Pancreas (tissue), 10 donors: ENCODE measurements at regions not wholly inside any gene's neighbourhood (a gene's known extent, or its start where the extent isn't known, plus 50 kb on each side); places are given as distances from the start of the nearest gene placed in this dataset.

Experiments used
- ATAC-seq, 4 donors: fragments of 200-7000 bp; cut with Tn5 transposase; one replicate each; pipeline versions ENCODE4 v1.8.0 to v1.9.1; 2020; ENCODE audit warnings: mild to moderate bottlenecking in 4 of 4, moderate library complexity in 4 of 4
- DNase-seq, 6 donors: peaks; one replicate each; pipeline ENCODE4 v3.0.0-alpha.2; 2020
- FAIRE-seq: peaks from 2 replicates; lab custom pipeline; 2012; peaks lifted over from hg19 to GRCh38; lab: Jason Lieb, UNC
- H3K27ac ChIP-seq, 4 donors: fragments of 200-600 bp; sonication (generic); 1 replicate in 3 of 4; 2 replicates in 1 of 4; pipeline versions ENCODE4 v1.5.0 to v1.8.0; 2020
- H3K27me3 ChIP-seq, 4 donors: fragments of 200-600 bp; one replicate each; pipeline ENCODE4 v1.8.0; 2021
- H3K36me3 ChIP-seq, 3 donors: fragments of 200-600 bp; sonication (generic) in 1 of 3; one replicate each; pipeline versions ENCODE4 v1.5.0 to v1.8.0; 2020 to 2021
- H3K4me1 ChIP-seq, 3 donors: fragments of 200-600 bp; one replicate each; pipeline ENCODE4 v1.8.0; 2021
- H3K4me3 ChIP-seq, 4 donors: fragments of 200-600 bp; sonication (generic) in 2 of 4; one replicate each; pipeline versions ENCODE4 v1.5.0 to v1.8.0; 2020 to 2021
- H3K9me3 ChIP-seq, 4 donors: fragments of 200-600 bp; one replicate each; pipeline ENCODE4 v1.8.0; 2021
- WGBS, 2 donors: extraction: QIAGEN DNeasy Blood & Tissue Kit; methylation state at CpG; one replicate each; pipeline ENCODE4 v1.1.7; 2013; 5-methylcytosine and 5-hydroxymethylcytosine counted together
- intact Hi-C, 3 donors: fragments of 100-400 bp; cut with DNase I; formaldehyde crosslinking; loops; one replicate each; pipeline versions ENCODE4 v1.11.1 to v1.14.2; 2022
- TF ChIP-seq, protein P1 (sequence below), 4 donors: fragments of 200-600 bp; sonication (generic) in 3 of 4; IDR thresholded peaks; one replicate each; pipeline versions ENCODE4 v1.5.0 to v1.8.0; 2021; ENCODE audit warnings: antibody characterized with exemption in 4 of 4
- donor health status: healthy with polysubstance abuse.
- donor health status: DM: no; HTN: no; CAD: no; lungs with moderate emphysema.
- donor health status: DM: no; HTN: no; CAD: no.
- donor health status: control.
- donor health status: control.
- donor health status: Bipolar disorder and iron deficiency.
- donor health status: DM: yes; HTN: yes; CAD: no.
- donor health status: DM: no; HTN: no; CAD: no.
- donor health status: DM: no; HTN: no; CAD: no.
- donor health status: DM: yes; HTN: yes; CAD: no.

GRCh38 chr11:70532066-70532440 lies 133.7 kb downstream of the CTTN start:
- Histone ChIP-seq H3K4me3 (no peak overlapping the region), H3K4me1 (no peaks in the 10 kb centered on the region), H3K36me3 (no peaks in the 10 kb centered on the region), H3K27ac (no peak overlapping the region), H3K27me3 (no peaks in the 10 kb centered on the region), H3K9me3 (no peaks in the 10 kb centered on the region)
- ATAC-seq (no peak), DNase-seq (peak in 2 of 6 donors; percentile 18 to 30), FAIRE-seq (no peak)
- intact Hi-C loops, result no loop called here
- TF ChIP-seq, protein P1, sequence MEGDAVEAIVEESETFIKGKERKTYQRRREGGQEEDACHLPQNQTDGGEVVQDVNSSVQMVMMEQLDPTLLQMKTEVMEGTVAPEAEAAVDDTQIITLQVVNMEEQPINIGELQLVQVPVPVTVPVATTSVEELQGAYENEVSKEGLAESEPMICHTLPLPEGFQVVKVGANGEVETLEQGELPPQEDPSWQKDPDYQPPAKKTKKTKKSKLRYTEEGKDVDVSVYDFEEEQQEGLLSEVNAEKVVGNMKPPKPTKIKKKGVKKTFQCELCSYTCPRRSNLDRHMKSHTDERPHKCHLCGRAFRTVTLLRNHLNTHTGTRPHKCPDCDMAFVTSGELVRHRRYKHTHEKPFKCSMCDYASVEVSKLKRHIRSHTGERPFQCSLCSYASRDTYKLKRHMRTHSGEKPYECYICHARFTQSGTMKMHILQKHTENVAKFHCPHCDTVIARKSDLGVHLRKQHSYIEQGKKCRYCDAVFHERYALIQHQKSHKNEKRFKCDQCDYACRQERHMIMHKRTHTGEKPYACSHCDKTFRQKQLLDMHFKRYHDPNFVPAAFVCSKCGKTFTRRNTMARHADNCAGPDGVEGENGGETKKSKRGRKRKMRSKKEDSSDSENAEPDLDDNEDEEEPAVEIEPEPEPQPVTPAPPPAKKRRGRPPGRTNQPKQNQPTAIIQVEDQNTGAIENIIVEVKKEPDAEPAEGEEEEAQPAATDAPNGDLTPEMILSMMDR (IDR thresholded peaks at IDR 0.05), result no peak
- WGBS, 2 donors, result 72 to 73% methylated on average over 1 of the region's 1 CpG

GRCh38 chr11:70532731-70533130 lies 134.4 kb downstream of the CTTN start:
- TF ChIP-seq, protein P1 (IDR thresholded peaks at IDR 0.05), result no peak
- no peak for ATAC-seq
- 85 to 86% methylated on average over 15 of the region's 15 CpGs for WGBS, 2 donors
- Histone ChIP-seq H3K27ac (no peak overlapping the region), H3K36me3 (no peaks in the 10 kb centered on the region), H3K9me3 (no peaks in the 10 kb centered on the region), H3K27me3 (no peaks in the 10 kb centered on the region), H3K4me1 (no peaks in the 10 kb centered on the region), H3K4me3 (no peak overlapping the region)
- peak in 2 of 6 donors; percentile 13 to 27 for DNase-seq
- no peak for FAIRE-seq
- intact Hi-C loops, result no loop called here

DNA sequence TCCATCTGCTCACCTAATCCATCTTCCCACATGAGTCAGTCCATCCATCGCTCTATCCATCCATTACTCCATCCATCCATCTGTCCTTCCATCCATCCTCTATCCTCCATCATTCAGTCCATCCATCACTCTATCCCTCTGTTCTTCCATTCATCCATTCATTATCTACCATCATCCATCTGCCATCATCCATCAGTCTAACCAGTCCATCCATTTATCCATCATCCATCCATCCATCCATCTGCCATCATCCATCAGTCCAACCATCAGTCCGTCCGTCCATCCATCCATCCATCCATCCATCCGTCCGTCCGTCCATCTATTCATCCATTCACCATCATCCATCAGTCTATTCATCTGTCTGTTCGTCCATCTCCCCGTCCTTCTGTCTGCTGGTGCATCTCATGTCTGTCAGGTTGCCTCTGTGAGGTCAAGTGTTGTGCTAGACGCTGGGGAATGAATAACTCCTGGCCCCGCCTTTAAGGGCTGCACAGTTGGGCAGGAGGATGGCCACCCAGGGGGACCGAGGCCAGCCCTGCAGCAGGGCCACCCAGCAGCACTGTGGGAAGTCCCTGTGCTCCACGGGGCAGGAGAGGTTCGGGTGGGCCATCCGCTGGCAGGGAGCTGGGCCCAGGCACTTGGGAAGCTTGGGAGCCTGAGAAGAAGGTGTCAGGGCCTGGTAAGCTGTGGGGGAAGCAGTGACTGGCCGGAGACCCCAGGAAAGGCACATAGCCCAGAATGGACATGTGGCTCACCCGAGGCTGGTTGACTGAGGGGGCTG lies 137.1 kb downstream of the CTTN start:
- Histone ChIP-seq H3K27ac (no peak overlapping the region), H3K36me3 (no peaks in the 10 kb centered on the region), H3K9me3 (no peaks in the 10 kb centered on the region), H3K4me3 (no peak overlapping the region), H3K27me3 (no peaks in the 10 kb centered on the region), H3K4me1 (no peaks in the 10 kb centered on the region)
- WGBS, 2 donors, result 95 to 97% methylated on average over 15 to 16 of the region's 16 CpGs
- TF ChIP-seq, protein P1 (IDR thresholded peaks at IDR 0.05), result no peak
- no peak for ATAC-seq
- peak in 1 of 6 donors; percentile 35 for DNase-seq
- intact Hi-C loops, result no loop called here
- FAIRE-seq, result no peak

- no peak overlapping the region for H3K27ac ChIP-seq
- FAIRE-seq, result no peak
- no peaks in the 10 kb centered on the region for H3K36me3 ChIP-seq
- no peak overlapping the region for H3K4me3 ChIP-seq
- H3K9me3 ChIP-seq, result no peaks in the 10 kb centered on the region
- no peak for ATAC-seq
- TF ChIP-seq, protein P1 (IDR thresholded peaks at IDR 0.05), result no peak
- no peaks in the 10 kb centered on the region for H3K4me1 ChIP-seq
- intact Hi-C loops, result no loop called here
- DNase-seq, result peak in 2 of 6 donors; percentile 45 to 59
- whole genome bisulfite sequencing, 2 donors, result 92 to 94% methylated on average over 20 of the region's 20 CpGs
- H3K27me3 ChIP-seq, result no peaks in the 10 kb centered on the region
Observed at GRCh38 chr11:70536051-70536877, 137.9 kb downstream of the CTTN start.
